SKM-1 treated with dmso at 0.1 percent for 144 hours (cell line): ENCODE measurements at regions not wholly inside any gene's neighbourhood (a gene's known extent, or its start where the extent isn't known, plus 50 kb on each side); places are given as distances from the start of the nearest gene placed in this dataset.
"Not testable (repeated sequence)": the region's sequence is repeated elsewhere in the genome, so short reads cannot be mapped to it uniquely, and the experiment has no call there.

Experiments used
- DNase-seq: peaks from one replicate; lab custom pipeline; 2025; ENCODE audit not compliant: unreplicated experiment; lab: John Stamatoyannopoulos, UW

GRCh38 chr13:82115391-82115790 lies 1766.9 kb downstream of the SLITRK1 start:
- no peak for DNase-seq

GRCh38 chr13:82096256-82096655 lies 1755.3 kb upstream of the SPRY2 start:
- DNase-seq: no peak

- DNase-seq: no peak
These were observed 1751.4 kb upstream of the SPRY2 start for GRCh38 chr13:82092312-82092711.

- no peak for DNase-seq
These were observed 1747.9 kb upstream of the SPRY2 start for GRCh38 chr13:82088781-82089180.

GRCh38 chr13:82076496-82076895 lies 1735.6 kb upstream of the SPRY2 start:
- no peak for DNase-seq

GRCh38 chr13:82070416-82070815 lies 1729.5 kb upstream of the SPRY2 start:
- no peak for DNase-seq

- no peak for DNase-seq
These were observed 1721.8 kb upstream of the SPRY2 start for GRCh38 chr13:82062772-82063171.

- DNase-seq: no peak
These were observed 1717.4 kb upstream of the SPRY2 start for GRCh38 chr13:82058364-82058763.

GRCh38 chr13:82045316-82045715 lies 1704.4 kb upstream of the SPRY2 start:
- DNase-seq: not testable (repeated sequence)

- no peak for DNase-seq
These were observed 1695.7 kb upstream of the SPRY2 start for GRCh38 chr13:82036602-82037001.

GRCh38 chr13:82011355-82011754 lies 1670.4 kb upstream of the SPRY2 start:
- DNase-seq: no peak

GRCh38 chr13:82010780-82011179 lies 1669.9 kb upstream of the SPRY2 start:
- DNase-seq: no peak

- DNase-seq: no peak
These were observed 1661.8 kb upstream of the SPRY2 start for GRCh38 chr13:82002710-82003109.

GRCh38 chr13:81995316-81995715 lies 1654.4 kb upstream of the SPRY2 start:
- DNase-seq: no peak

- no peak for DNase-seq
These were observed 1649.7 kb upstream of the SPRY2 start for GRCh38 chr13:81990652-81991051.

GRCh38 chr13:81988567-81988966 lies 1647.6 kb upstream of the SPRY2 start:
- no peak for DNase-seq

- DNase-seq: no peak
These were observed 1646.9 kb upstream of the SPRY2 start for GRCh38 chr13:81987677-81988357.

GRCh38 chr13:81987159-81987558 lies 1646.2 kb upstream of the SPRY2 start:
- no peak for DNase-seq

GRCh38 chr13:81986308-81986707 lies 1645.4 kb upstream of the SPRY2 start:
- no peak for DNase-seq

- peak; percentile 1 for DNase-seq
These were observed 1616.2 kb upstream of the SPRY2 start for GRCh38 chr13:81957121-81957520.

- DNase-seq: peak; percentile 26
These were observed 1589.1 kb upstream of the SPRY2 start for GRCh38 chr13:81929988-81930387.

- no peak for DNase-seq
These were observed 1586.4 kb upstream of the SPRY2 start for GRCh38 chr13:81927347-81927746.

- no peak for DNase-seq
These were observed 1576.9 kb upstream of the SPRY2 start for GRCh38 chr13:81917810-81918209.
